C4-2B (cell line): ENCODE measurements at regions not wholly inside any gene's neighbourhood (a gene's known extent, or its start where the extent isn't known, plus 50 kb on each side); places are given as distances from the start of the nearest gene placed in this dataset.
A peak's percentile ranks its signal among the peaks of the same experiment; 100 is the strongest.
"Not testable (repeated sequence)": the region's sequence is repeated elsewhere in the genome, so short reads cannot be mapped to it uniquely, and the experiment has no call there.

Experiments used
- H3K27ac ChIP-seq: fragments of 450-650 bp; 2 replicates; pipeline ENCODE4 v1.5.1; 2017
- ZFX ChIP-seq: fragments of 450-650 bp; IDR thresholded peaks from 2 replicates; pipeline ENCODE4 v1.6.1; 2017
- TF ChIP-seq, protein P1 (sequence below): fragments of 450-650 bp; conservative IDR thresholded peaks from 2 replicates; pipeline ENCODE4 v1.5.1; 2017; ENCODE audit warnings: mild to moderate bottlenecking

GRCh38 chr4:18722748-18723191 lies 701.2 kb upstream of the LCORL start:
- no peak overlapping the region for H3K27ac ChIP-seq
- TF ChIP-seq, protein P1, sequence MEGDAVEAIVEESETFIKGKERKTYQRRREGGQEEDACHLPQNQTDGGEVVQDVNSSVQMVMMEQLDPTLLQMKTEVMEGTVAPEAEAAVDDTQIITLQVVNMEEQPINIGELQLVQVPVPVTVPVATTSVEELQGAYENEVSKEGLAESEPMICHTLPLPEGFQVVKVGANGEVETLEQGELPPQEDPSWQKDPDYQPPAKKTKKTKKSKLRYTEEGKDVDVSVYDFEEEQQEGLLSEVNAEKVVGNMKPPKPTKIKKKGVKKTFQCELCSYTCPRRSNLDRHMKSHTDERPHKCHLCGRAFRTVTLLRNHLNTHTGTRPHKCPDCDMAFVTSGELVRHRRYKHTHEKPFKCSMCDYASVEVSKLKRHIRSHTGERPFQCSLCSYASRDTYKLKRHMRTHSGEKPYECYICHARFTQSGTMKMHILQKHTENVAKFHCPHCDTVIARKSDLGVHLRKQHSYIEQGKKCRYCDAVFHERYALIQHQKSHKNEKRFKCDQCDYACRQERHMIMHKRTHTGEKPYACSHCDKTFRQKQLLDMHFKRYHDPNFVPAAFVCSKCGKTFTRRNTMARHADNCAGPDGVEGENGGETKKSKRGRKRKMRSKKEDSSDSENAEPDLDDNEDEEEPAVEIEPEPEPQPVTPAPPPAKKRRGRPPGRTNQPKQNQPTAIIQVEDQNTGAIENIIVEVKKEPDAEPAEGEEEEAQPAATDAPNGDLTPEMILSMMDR = no peak
- TF ChIP-seq ZFX = no peak

DNA sequence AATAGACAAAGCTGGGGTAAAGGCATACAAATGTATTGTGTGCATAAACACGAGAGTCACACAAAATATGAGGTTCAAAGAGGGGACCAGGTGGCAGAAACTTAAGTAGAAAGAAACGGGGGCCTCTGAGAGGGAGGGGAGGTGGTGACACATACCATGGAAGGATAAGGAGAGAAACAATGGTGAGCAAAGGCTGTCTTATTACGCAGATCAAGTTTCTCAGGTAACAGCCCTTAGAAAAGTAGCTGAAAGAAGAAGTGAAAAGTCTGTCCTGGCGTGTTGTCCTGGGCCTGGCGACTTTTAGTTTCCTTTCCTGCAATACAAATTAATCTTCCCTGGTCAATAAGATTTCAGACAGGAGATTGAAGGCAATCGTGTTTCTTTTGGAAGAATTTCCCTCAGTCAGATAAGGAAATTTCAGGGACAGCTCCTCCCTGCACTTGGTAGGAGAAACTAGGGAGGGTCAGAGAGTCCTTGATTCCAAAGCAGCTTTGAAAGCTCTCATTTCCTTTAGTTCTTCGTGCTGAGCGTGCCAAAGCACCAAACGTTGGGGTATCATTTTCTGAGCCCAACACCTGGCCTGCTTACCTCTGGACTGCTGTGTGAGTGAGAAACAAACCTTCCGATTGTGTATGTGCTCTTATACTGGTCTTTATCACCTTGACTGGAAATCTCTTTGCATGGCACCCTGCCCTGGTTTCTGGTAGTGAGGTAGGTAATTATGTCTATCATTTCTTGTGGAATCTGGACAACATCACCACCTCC lies 676.7 kb upstream of the LCORL start:
- TF ChIP-seq, protein P1 = no peak
- no peak for TF ChIP-seq ZFX
- H3K27ac ChIP-seq = no peak overlapping the region

DNA sequence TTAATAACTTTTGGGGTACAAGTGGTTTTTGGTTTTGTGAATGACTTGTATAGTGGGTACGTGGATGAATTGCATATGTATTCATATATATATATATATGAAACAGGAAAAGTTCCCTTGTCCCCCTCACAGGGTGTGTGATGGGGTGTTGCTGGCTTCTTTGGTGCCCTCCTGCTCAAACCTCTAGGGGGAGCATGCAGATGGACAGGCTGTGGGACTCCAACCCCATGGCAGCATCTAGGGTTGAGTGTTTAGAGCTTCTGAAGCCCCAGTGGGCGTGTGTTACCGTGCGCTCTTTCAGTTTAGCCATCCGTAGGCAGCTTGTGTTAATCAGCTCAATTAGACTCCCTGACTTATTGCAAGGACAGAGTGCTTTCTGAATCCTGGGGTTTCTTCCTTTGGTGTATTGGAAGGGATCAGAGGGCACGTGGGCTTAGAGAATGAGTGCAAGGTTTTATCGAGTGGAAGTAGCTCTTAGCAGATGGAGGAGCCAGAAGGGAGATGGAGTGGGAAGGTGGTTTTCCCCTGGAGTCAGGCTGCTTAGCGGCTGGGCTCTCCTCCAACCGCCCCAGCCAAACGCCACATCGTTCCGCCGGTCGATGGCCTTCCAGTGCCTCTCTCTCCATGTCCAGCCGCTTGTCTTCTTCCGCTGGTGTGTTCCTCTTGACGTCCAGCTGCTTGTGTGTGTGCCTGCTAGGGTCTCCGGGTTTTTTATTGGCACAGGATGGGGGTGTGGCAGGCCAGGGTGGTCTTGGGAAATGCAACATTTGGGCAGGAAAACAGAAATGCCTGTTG lies 674.4 kb upstream of the LCORL start:
- no peak for TF ChIP-seq ZFX
- TF ChIP-seq, protein P1 = peak; percentile 12; the same call in 1 of the 2 replicates
- H3K27ac ChIP-seq = no peak overlapping the region

DNA sequence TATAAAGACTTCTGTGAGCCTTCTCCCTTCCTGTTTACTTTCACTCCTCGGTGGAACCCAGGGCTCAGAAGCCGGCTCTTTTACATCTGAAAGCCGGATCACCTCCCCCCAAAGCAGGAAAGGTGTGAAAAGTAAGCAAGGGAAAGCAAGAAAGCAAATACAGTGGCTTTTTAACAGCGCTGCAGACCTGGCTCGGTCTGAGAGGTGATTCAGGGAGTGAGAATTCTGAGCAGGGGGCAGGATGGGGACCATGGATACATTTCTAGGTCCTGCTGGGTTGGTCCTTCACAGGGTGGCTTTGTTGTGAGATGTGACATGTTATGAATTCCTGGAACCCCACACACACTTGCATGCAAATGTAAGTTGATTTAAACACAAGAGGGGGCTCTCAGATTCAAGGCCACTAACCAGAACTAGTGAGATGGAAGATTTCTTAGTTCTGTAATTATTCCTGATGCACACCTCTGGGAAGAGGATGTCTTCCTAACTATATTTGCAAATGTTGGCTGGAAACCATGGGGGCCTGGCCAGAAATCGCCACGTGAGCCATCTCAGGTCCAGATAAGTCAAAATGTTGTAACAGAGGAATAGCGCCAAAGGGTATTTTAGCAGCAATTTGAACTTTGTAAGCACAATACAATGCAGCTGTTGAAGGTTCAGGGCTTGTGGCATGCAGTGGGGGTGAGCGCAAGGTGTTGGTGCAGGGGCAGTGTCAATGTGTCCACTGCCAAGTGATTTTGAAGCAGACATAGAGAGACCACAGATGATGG lies 670.1 kb upstream of the LCORL start:
- TF ChIP-seq, protein P1 = no peak
- no peak for TF ChIP-seq ZFX
- H3K27ac ChIP-seq = no peak overlapping the region

DNA sequence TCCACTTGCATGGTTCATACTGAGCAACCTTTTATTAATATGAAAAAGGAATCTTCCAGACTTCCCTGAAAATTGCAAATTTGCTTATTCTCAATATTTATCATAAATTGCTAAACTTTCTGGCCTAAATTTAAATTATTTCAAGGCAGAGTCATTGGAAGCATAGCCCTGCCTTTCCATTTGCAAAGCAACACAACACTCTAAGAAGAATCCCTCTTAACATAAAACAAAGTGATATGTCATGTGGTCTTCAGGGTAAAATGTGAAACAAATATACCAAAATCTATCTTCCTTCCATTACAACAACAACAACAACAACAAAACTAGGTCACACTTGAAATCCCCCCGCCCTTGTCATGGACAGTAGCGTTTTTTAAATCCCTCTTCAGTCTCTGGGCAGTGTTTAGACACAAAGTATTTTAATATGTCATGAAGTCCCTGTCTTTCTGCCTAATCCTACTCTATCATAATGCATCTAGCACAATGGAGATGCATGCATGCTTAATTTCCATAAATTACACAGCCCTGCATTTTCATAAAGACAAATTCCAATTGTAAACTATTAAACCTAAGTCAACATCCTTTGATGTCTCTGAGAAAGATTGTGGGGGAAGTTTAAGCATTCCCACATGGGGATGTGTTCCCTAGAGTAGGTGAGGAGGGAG lies 668.9 kb upstream of the LCORL start:
- TF ChIP-seq, protein P1 = no peak
- no peak for TF ChIP-seq ZFX
- no peak overlapping the region for H3K27ac ChIP-seq

DNA sequence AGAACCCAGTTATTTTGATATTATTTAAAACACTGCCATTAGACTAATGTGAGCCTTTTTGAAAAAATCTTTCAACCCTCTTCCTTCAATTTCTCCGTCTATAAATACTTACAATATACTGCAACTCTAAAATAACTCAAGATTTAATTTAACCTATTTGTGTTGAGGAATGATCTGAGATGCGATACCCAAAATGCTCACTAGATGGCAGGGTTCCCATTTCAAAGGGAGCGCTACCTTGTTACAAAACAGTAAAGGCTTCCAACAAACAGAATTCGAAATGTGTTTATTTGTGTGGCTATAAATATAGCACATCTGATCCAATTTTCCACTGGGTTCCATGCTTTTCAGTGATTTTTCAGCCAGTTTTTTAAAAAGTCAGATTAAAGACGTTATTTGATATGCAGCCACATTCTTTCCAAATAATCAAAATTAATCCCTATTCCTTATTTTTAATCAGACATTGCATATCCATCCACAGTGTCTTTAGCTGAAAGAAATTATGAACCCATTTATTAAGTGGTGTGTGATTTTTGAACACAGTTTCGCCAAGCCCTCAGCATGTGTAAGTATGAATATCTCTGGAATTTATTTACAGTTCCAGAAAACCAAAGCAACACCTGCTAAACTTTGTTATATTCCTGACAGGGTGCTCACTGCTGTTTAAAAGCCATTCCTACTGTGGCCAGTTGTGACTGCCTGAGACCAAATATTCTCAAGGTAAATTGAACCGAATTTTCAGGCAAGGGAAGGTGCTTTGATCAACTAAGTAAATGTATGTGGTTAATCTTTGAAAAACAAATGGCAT lies 668.0 kb upstream of the LCORL start:
- no peak overlapping the region for H3K27ac ChIP-seq

GRCh38 chr4:18688351-18688750 lies 666.8 kb upstream of the LCORL start:
- H3K27ac ChIP-seq = not testable (repeated sequence)

More for the DNA sequence above, 668.0 kb upstream of the LCORL start:
- no peak for TF ChIP-seq ZFX
- TF ChIP-seq, protein P1 = peak; percentile 84
